Body of pancreas (tissue), 4 donors: ENCODE measurements at regions not wholly inside any gene's neighbourhood (a gene's known extent, or its start where the extent isn't known, plus 50 kb on each side); places are given as distances from the start of the nearest gene placed in this dataset.

Experiments
- ATAC-seq: fragments of 150-250 bp; one replicate; pipeline ENCODE4 v1.9.1; 2016
- DNase-seq, 4 donors: peaks; one replicate each; pipeline ENCODE4 v3.0.0-alpha.2; 2019
- H3K27ac ChIP-seq, 4 donors: fragments of 200-600 bp; sonication (generic); 1 replicate in 3 of 4; 2 replicates in 1 of 4; pipeline versions ENCODE4 v1.5.1 to v1.6.1; 2016 to 2019; ENCODE audit warnings: mild to moderate bottlenecking in 1 of 4, mixed read lengths in 1 of 4, moderate library complexity in 1 of 4
- H3K27me3 ChIP-seq, 2 donors: fragments of 200-600 bp; sonication (generic); one replicate each; pipeline ENCODE4 v1.6.0; 2016; ENCODE audit warnings: mild to moderate bottlenecking in 1 of 2
- H3K36me3 ChIP-seq, 2 donors: fragments of 200-600 bp; sonication (generic); replicated peaks in 1 of 2; 2 replicates each; pipeline ENCODE4 v1.5.1; 2016; ENCODE audit warnings: low read depth in 2 of 2; ENCODE audit not compliant: insufficient read depth in 1 of 2
- H3K4me1 ChIP-seq: fragments of 200-600 bp; sonication (generic); one replicate; pipeline ENCODE4 v1.6.0; 2016
- H3K4me3 ChIP-seq, 2 donors: fragments of 200-600 bp; sonication (generic); 1 replicate in 1 of 2; 2 replicates in 1 of 2; pipeline ENCODE4 v1.5.1; 2016 to 2019
- H3K9me3 ChIP-seq, 3 donors: fragments of 200-600 bp; sonication (generic); 1 replicate in 2 of 3; 2 replicates in 1 of 3; pipeline ENCODE4 v1.5.1; 2016
- POLR2A ChIP-seq, 3 donors: fragments of 450-650 bp; IDR thresholded peaks; one replicate each; pipeline ENCODE4 v1.6.1; 2016; ENCODE audit warnings: antibody characterized with exemption in 3 of 3, mild to moderate bottlenecking in 2 of 3
- WGBS, 2 donors: methylation state at CpG; one replicate each; pipeline ENCODE4 v1.1.5; 2017; 5-methylcytosine and 5-hydroxymethylcytosine counted together
- intact Hi-C: fragments of 100-400 bp; cut with DNase I; formaldehyde crosslinking; loops from one replicate; pipeline ENCODE4 v1.15.1; 2023
- TF ChIP-seq, protein P1 (sequence below), 7 experiments: fragments of 450-650 bp in 4 of 7; fragments of 200-600 bp in 3 of 7; sonication (generic) in 3 of 7; IDR thresholded peaks; one replicate each; pipeline ENCODE4 v1.5.1; 2016 to 2019; ENCODE audit warnings: antibody characterized with exemption in 7 of 7

DNA sequence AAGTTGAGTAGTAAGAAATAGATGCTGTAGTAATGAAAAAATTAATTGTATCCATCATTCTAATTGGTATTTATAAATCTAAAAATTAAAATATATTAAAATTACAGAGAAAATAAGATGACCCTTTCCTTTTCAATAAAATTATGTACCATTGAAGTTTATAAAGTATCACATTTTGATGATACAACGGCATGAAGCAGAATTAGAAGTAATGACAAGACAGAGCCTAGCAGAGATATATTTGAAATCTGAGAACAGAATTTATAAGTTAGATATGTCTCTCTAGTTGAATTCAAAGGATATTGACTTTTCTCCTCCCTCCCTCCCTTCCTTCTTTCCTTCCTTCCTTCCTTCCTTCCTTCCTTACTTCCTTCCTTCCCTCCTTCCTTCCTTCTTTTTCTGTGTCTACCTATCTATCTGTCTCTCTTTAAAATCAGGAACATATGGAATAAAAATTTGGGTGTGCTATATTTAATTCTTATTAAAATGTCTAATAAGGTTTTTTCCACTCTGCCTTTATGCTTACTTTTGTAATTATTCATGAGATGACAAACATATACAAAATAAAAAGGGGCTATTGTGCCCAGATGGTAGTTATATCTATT lies 258.5 kb upstream of the CD180 start:
- Histone ChIP-seq H3K36me3 (no peaks in the 10 kb centered on the region), H3K27me3 (no peaks in the 10 kb centered on the region), H3K9me3 (no peaks in the 10 kb centered on the region), H3K4me3 (no peak overlapping the region), H3K27ac (no peak overlapping the region), H3K4me1 (no peaks in the 10 kb centered on the region)
- DNase-seq (no peak), ATAC-seq (no peak)
- intact Hi-C loops: no loop called here
- WGBS, 2 donors: 91 to 96% methylated on average over 1 of the region's 1 CpG
- TF ChIP-seq, protein P1, sequence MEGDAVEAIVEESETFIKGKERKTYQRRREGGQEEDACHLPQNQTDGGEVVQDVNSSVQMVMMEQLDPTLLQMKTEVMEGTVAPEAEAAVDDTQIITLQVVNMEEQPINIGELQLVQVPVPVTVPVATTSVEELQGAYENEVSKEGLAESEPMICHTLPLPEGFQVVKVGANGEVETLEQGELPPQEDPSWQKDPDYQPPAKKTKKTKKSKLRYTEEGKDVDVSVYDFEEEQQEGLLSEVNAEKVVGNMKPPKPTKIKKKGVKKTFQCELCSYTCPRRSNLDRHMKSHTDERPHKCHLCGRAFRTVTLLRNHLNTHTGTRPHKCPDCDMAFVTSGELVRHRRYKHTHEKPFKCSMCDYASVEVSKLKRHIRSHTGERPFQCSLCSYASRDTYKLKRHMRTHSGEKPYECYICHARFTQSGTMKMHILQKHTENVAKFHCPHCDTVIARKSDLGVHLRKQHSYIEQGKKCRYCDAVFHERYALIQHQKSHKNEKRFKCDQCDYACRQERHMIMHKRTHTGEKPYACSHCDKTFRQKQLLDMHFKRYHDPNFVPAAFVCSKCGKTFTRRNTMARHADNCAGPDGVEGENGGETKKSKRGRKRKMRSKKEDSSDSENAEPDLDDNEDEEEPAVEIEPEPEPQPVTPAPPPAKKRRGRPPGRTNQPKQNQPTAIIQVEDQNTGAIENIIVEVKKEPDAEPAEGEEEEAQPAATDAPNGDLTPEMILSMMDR (IDR thresholded peaks at IDR 0.05): no peak

DNA sequence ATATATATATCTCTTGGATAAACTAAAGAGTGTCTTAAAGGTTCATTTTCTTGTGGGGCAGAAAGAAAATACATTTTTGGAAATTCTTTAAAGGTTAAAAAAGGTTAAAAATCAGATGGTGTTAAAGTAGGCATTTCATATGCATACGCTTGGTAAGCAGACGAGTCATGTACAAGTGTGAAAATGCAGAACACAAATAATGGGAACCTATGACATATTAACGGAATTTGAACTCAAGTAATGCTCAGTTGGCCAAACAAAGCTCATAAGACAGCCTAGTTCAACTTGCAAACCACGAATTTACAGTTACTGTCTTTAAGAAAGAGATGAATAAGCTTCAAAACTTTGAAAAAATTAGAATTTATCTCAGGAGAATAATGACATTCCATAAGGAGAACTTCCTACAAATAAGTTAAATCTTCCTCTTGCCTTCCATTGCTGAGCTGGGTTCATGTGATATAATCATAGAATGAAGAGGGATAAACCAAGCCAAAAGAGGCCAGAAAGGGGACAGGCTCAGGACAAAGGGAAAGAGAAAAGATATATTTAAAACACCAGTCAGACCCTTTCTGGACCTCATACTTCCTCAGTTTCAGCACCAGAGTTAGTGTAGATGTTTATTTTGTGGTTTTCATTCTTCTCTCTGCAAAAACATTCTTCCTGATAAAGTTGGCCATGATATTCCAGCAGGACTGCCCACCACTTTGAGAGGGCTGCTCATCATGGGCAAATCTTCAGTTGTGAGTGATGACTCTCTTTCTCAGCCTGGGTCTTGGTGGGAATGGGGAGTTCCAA lies 256.7 kb upstream of the CD180 start:
- intact Hi-C loops: no loop called here
- H3K27ac ChIP-seq: no peak overlapping the region
- H3K4me3 ChIP-seq: no peak overlapping the region
- no peaks in the 10 kb centered on the region for H3K27me3 ChIP-seq
- no peak for TF ChIP-seq POLR2A (IDR thresholded peaks at IDR 0.05)
- TF ChIP-seq, protein P1 (IDR thresholded peaks at IDR 0.05): no peak
- no peaks in the 10 kb centered on the region for H3K36me3 ChIP-seq
- no peaks in the 10 kb centered on the region for H3K9me3 ChIP-seq
- 67 to 70% methylated on average over 4 of the region's 4 CpGs for WGBS, 2 donors
- DNase-seq (no peak), ATAC-seq (no peak)
- H3K4me1 ChIP-seq: no peaks in the 10 kb centered on the region

DNA sequence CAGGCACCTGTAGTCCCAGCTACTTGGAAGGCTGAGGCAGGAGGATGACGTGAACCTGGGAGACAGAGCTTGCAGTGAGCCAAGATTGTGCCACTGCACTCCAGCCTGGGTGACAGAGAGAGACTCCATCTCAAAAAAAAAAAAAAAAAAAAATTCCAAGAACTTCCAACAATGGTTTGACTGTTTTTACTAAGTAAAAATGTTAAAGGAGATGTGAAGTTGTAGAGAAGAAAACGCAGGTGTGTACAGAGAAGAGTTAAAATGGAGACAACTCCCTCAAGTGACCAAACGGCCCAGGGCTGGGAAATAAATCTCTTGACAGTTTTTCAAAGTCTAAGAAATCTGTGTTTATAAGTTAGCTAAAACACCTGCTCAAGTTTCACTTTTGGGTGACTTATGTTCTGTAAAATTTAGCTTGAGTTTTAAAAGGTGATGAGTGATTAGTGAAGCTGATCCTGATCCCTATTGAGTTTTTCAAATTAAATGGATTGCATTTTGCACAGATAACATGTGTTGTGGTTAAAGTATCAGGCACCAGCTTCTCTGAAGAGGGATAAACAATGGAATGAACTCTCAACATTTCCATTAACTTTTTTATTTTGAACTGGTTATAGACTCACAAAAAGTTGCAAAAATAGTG lies 255.2 kb upstream of the CD180 start:
- Histone ChIP-seq H3K4me3 (no peak overlapping the region), H3K36me3 (no peaks in the 10 kb centered on the region), H3K9me3 (no peaks in the 10 kb centered on the region), H3K27ac (no peak overlapping the region), H3K4me1 (no peaks in the 10 kb centered on the region), H3K27me3 (no peaks in the 10 kb centered on the region)
- TF ChIP-seq POLR2A (IDR thresholded peaks at IDR 0.05): no peak
- TF ChIP-seq, protein P1 (IDR thresholded peaks at IDR 0.05): no peak
- ATAC-seq (no peak), DNase-seq (no peak)
- WGBS, 2 donors: 62 to 64% methylated on average over 3 of the region's 3 CpGs
- intact Hi-C loops: no loop called here

DNA sequence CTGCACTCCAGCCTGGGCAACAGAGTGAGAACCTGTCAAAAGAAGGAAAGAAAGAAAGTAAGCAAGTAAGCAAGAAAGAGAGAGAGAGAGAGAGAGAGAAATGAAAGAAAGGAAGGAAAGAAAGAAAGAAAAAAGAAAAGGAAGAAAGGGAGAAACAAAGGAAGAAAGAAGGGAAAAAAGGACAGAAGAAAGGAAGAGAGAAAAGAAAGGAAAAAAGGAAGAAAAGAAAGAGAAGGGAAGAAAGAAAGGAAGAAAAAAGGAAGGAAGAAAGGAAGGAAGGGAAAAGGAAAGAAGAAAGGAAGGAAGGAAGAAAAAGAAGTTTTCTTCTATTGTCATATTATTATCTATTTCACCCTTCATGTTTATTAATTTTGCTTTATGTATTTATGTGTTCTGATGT lies 251.1 kb upstream of the CD180 start:
- no peak overlapping the region for H3K27ac ChIP-seq
- intact Hi-C loops: no loop called here
- H3K9me3 ChIP-seq: no peaks in the 10 kb centered on the region
- DNase-seq (no peak), ATAC-seq (no peak)
- no peaks in the 10 kb centered on the region for H3K4me1 ChIP-seq
- H3K4me3 ChIP-seq: no peak overlapping the region
- H3K27me3 ChIP-seq: no peaks in the 10 kb centered on the region
- no peak for TF ChIP-seq POLR2A (IDR thresholded peaks at IDR 0.05)
- TF ChIP-seq, protein P1 (IDR thresholded peaks at IDR 0.05): no peak
- no peaks in the 10 kb centered on the region for H3K36me3 ChIP-seq
